K562 (cell line): ENCODE measurements at regions not wholly inside any gene's neighbourhood (a gene's known extent, or its start where the extent isn't known, plus 50 kb on each side); places are given as distances from the start of the nearest gene placed in this dataset.

ENCODE experiments used
- ATAC-seq: fragments of 200-7000 bp; cut with Tn5 transposase; 3 replicates; pipeline ENCODE4 v1.9.1; 2020; ENCODE audit warnings: moderate library complexity
- BruUV-seq: library from RNA; stranded (reverse); fragments of 400-500 nt; replicated peaks from 2 replicates; lab custom pipeline; 2021; lab: Mats Ljungman, UMichigan
- CTCF ChIA-PET: fragments of 300-600 bp; formaldehyde crosslinking; extraction: SDS; loops from one replicate; lab custom pipeline; 2021; ENCODE audit warnings: low intra/inter-chr PET ratio; lab: Yijun Ruan, JAX
- POLR2A ChIA-PET: fragments of 300-600, 350-650 bp; sonication (Branson Sonifier 250); formaldehyde crosslinking; extraction: SDS; loops from one replicate; lab custom pipeline; 2021; ENCODE audit warnings: antibody characterized with exemption, inconsistent platforms; lab: Yijun Ruan, JAX
- DNase-seq, 4 experiments: peaks; one replicate each; pipeline versions ENCODE4 v3.0.0 to v3.0.0-alpha.2; 2011 to 2018; ENCODE audit warnings: low spot score in 3 of 4, mixed read lengths in 3 of 4; ENCODE audit errors: extremely low read depth in 1 of 4
- FAIRE-seq: peaks from 2 replicates; lab custom pipeline; 2011; peaks lifted over from hg19 to GRCh38; lab: Jason Lieb, UNC
- H2AFZ ChIP-seq: 2 replicates; pipeline ENCODE4 v1.6.0; 2011; ENCODE audit warnings: low read depth, low read length, control low read depth, inconsistent platforms
- H3K27ac ChIP-seq: fragments of 200-600 bp; 3 replicates; pipeline ENCODE4 v1.8.0; 2011; ENCODE audit warnings: low read depth, mild to moderate bottlenecking, control low read depth, inconsistent platforms, low read length, moderate library complexity, mixed read lengths; ENCODE audit errors: extremely low read depth
- H3K27me3 ChIP-seq, 2 experiments: fragments of 300-600 bp in 1 of 2; 2 replicates in 1 of 2; 3 replicates in 1 of 2; pipeline versions ENCODE4 v1.6.0 to v1.8.0; 2011; ENCODE audit warnings: inconsistent platforms in 2 of 2, low read length in 2 of 2, mild to moderate bottlenecking in 1 of 2, mixed read lengths in 1 of 2, moderate library complexity in 1 of 2; ENCODE audit not compliant: control insufficient read depth in 2 of 2, insufficient read depth in 2 of 2
- H3K36me3 ChIP-seq: fragments of 300-600 bp; 3 replicates; pipeline ENCODE4 v1.8.0; 2011; ENCODE audit warnings: mild to moderate bottlenecking, low read length, inconsistent platforms; ENCODE audit not compliant: control insufficient read depth, insufficient read depth
- H3K4me1 ChIP-seq, 2 experiments: fragments of 200-600 bp in 1 of 2; replicated peaks in 1 of 2; 2 replicates in 1 of 2; 3 replicates in 1 of 2; pipeline versions ENCODE4 v1.5.1 to v1.8.0; 2011; ENCODE audit warnings: inconsistent platforms in 2 of 2, low read length in 2 of 2, mild to moderate bottlenecking in 1 of 2, mixed read lengths in 1 of 2, moderate library complexity in 1 of 2; ENCODE audit not compliant: control insufficient read depth in 2 of 2, insufficient read depth in 2 of 2
- H3K4me2 ChIP-seq: 2 replicates; pipeline ENCODE4 v1.6.1; 2011; ENCODE audit warnings: low read length, control low read depth, inconsistent platforms, mixed read lengths; ENCODE audit not compliant: insufficient read depth
- H3K4me3 ChIP-seq: fragments of 200-600 bp; sonication (generic), shearing (Covaris generic); 2 replicates; pipeline ENCODE4 v1.5.1; 2016; ENCODE audit warnings: control low read depth, inconsistent platforms
- H3K79me2 ChIP-seq: fragments of 200-600 bp; 3 replicates; pipeline ENCODE4 v1.8.0; 2011; ENCODE audit warnings: low read length, inconsistent platforms; ENCODE audit not compliant: control insufficient read depth, insufficient read depth
- H3K9ac ChIP-seq, 2 experiments: 2 replicates each; pipeline versions ENCODE4 v1.6.0 to v1.6.1; 2011; ENCODE audit warnings: low read depth in 2 of 2, low read length in 2 of 2, control low read depth in 1 of 2, inconsistent platforms in 1 of 2, mild to moderate bottlenecking in 1 of 2, mixed read lengths in 1 of 2; ENCODE audit not compliant: insufficient read depth in 1 of 2
- H3K9me1 ChIP-seq: one replicate; pipeline ENCODE4 v1.6.0; 2011; ENCODE audit warnings: inconsistent platforms, mild to moderate bottlenecking, low read length, moderate library complexity; ENCODE audit not compliant: control insufficient read depth, insufficient read depth
- H3K9me3 ChIP-seq: replicated peaks from 2 replicates; pipeline ENCODE4 v1.5.1; 2011; ENCODE audit warnings: low read depth, low read length, inconsistent platforms; ENCODE audit not compliant: control insufficient read depth, insufficient read depth
- H4K20me1 ChIP-seq: replicated peaks from 2 replicates; pipeline ENCODE4 v1.6.1; 2011; ENCODE audit warnings: low read length, inconsistent platforms, mixed read lengths; ENCODE audit not compliant: control insufficient read depth, insufficient read depth
- ARID2 ChIP-seq: fragments of 450-650 bp; IDR thresholded peaks from 2 replicates; pipeline ENCODE4 v1.6.1; 2017; ENCODE audit warnings: antibody characterized with exemption, mild to moderate bottlenecking
- ATF3 ChIP-seq, 2 experiments: fragments of 450-650 bp in 1 of 2; sonication (generic) in 1 of 2; formaldehyde crosslinking in 1 of 2; IDR thresholded peaks in 1 of 2; conservative IDR thresholded peaks in 1 of 2; 2 replicates each; pipeline versions ENCODE4 v1.6.1 to v1.8.1; 2016 to 2023; ENCODE audit warnings: mild to moderate bottlenecking in 2 of 2, moderate library complexity in 2 of 2, inconsistent platforms in 1 of 2, missing genetic modification reagents in 1 of 2
- ETS1 ChIP-seq: conservative IDR thresholded peaks from 2 replicates; pipeline ENCODE4 v1.6.1; 2011; ENCODE audit warnings: low read depth, mild to moderate bottlenecking, low read length; ENCODE audit not compliant: control insufficient read depth
- OTX1 ChIP-seq: fragments of 450-650 bp; formaldehyde crosslinking; IDR thresholded peaks from 2 replicates; pipeline ENCODE4 v1.4.0; 2022; ENCODE audit warnings: mild to moderate bottlenecking
- PTBP1 ChIP-seq: fragments of 200-400 bp; formaldehyde crosslinking; IDR thresholded peaks from 2 replicates; pipeline ENCODE4 v1.6.1; 2017; ENCODE audit warnings: low read depth, low read length
- SLC30A9 ChIP-seq: fragments of 250-450 bp; sonication (Bioruptor Pico); IDR thresholded peaks from 2 replicates; pipeline ENCODE4 v1.8.0; 2022; ENCODE audit warnings: mild to moderate bottlenecking, moderate library complexity
- TAF7 ChIP-seq: fragments of 450-650 bp; IDR thresholded peaks from 2 replicates; pipeline ENCODE4 v1.6.1; 2016; ENCODE audit warnings: missing genetic modification characterization, missing compliant biosample characterization
- TGIF2 ChIP-seq: sonication (generic); formaldehyde crosslinking; IDR thresholded peaks from 2 replicates; pipeline ENCODE4 v1.8.1; 2022; ENCODE audit warnings: mild to moderate bottlenecking, missing genetic modification reagents, moderate library complexity
- THAP12 ChIP-seq: fragments of 250-450 bp; sonication (Bioruptor Pico); IDR thresholded peaks from 2 replicates; pipeline ENCODE4 v1.9.0; 2021; ENCODE audit warnings: mild to moderate bottlenecking, inconsistent platforms
- ZNF134 ChIP-seq: fragments of 250-450 bp; sonication (Bioruptor Pico); conservative IDR thresholded peaks from 2 replicates; pipeline ENCODE4 v1.4.0; 2020
- ZNF165 ChIP-seq: fragments of 250-450 bp; sonication (Bioruptor Pico); IDR thresholded peaks from 2 replicates; pipeline ENCODE4 v1.4.0; 2020; ENCODE audit warnings: borderline replicate concordance
- ZNF23 ChIP-seq: fragments of 250-450 bp; sonication (Bioruptor Pico); IDR thresholded peaks from 2 replicates; pipeline ENCODE4 v1.4.0; 2020; ENCODE audit warnings: mild to moderate bottlenecking
- ZNF561 ChIP-seq: fragments of 450-650 bp; formaldehyde crosslinking; conservative IDR thresholded peaks from 2 replicates; pipeline ENCODE4 v1.4.0; 2020; ENCODE audit warnings: mild to moderate bottlenecking, moderate library complexity
- WGBS: fragments of 100-300 bp; shearing (Covaris generic); methylation state at CpG from one replicate; pipeline ENCODE4 v1.1.6; 2016; ENCODE audit warnings: low coverage, mixed read lengths; ENCODE audit not compliant: insufficient coverage; ENCODE audit errors: missing lambda C conversion rate; 5-methylcytosine and 5-hydroxymethylcytosine counted together
- in situ Hi-C: fragments of 300-500 bp; cut with MboI; formaldehyde crosslinking; loops from 4 replicates; pipeline ENCODE4 v1.15.0; 2018; ENCODE audit warnings: inconsistent platforms, mixed read lengths
- intact Hi-C: fragments of 100-400 bp; cut with micrococcal nuclease; formaldehyde crosslinking; loops from 2 replicates; pipeline ENCODE4 v1.14.2; 2022

GRCh38 chr1:87866416-87866815, 537.7 kb downstream of the LMO4 start:
- H3K79me2 ChIP-seq, result no peaks in the 10 kb centered on the region
- 6% methylated on average over 3 of the region's 3 CpGs for WGBS
- no peak for DNase-seq
- H3K4me1 ChIP-seq, result no peaks in the 10 kb centered on the region
- H3K4me2 ChIP-seq, result no peak overlapping the region
- TF ChIP-seq THAP12 (CRISPR knock-in tag), result no peak
- TF ChIP-seq ETS1, result no peak
- TF ChIP-seq SLC30A9 (CRISPR knock-in tag), result no peak
- no peak for TF ChIP-seq OTX1 (CRISPR knock-in tag)
- TF ChIP-seq TAF7 (tag), result no peak
- TF ChIP-seq ZNF165 (CRISPR knock-in tag), result no peak
- TF ChIP-seq TGIF2 (CRISPR knock-in tag), result no peak
- no peak for TF ChIP-seq ZNF134 (CRISPR knock-in tag)
- no peak for TF ChIP-seq ARID2
- no peak for TF ChIP-seq ZNF561 (CRISPR knock-in tag)
- TF ChIP-seq ATF3 (IDR thresholded peaks at IDR 0.05), result no peak
- TF ChIP-seq ATF3 (CRISPR knock-in tag; conservative IDR thresholded peaks at IDR 0.05), result no peak
- TF ChIP-seq PTBP1, result no peak
- TF ChIP-seq ZNF23 (CRISPR knock-in tag), result no peak
- no peaks in the 10 kb centered on the region for H3K27me3 ChIP-seq
- no peaks in the 10 kb centered on the region for H3K9me3 ChIP-seq
- no peaks in the 10 kb centered on the region for H3K9me1 ChIP-seq
- ChIA-PET POLR2A (no interaction called here), CTCF (no interaction called here)
- no peak overlapping the region for H2AFZ ChIP-seq
- ATAC-seq, result no peak
- no peaks in the 10 kb centered on the region for H4K20me1 ChIP-seq
- no TSS peak for BruUV-seq
- no peak overlapping the region for H3K27ac ChIP-seq
- in situ Hi-C loops, result no loop called here
- no peak overlapping the region for H3K4me3 ChIP-seq
- no peak overlapping the region for H3K9ac ChIP-seq
- no peak for FAIRE-seq
- no peaks in the 10 kb centered on the region for H3K36me3 ChIP-seq
- intact Hi-C loops, result no loop called here
